ENCODE measurements at regions not wholly inside any gene's neighbourhood (a gene's known extent, or its start where the extent isn't known, plus 50 kb on each side); places are given as distances from the start of the nearest gene placed in this dataset.

DNA sequence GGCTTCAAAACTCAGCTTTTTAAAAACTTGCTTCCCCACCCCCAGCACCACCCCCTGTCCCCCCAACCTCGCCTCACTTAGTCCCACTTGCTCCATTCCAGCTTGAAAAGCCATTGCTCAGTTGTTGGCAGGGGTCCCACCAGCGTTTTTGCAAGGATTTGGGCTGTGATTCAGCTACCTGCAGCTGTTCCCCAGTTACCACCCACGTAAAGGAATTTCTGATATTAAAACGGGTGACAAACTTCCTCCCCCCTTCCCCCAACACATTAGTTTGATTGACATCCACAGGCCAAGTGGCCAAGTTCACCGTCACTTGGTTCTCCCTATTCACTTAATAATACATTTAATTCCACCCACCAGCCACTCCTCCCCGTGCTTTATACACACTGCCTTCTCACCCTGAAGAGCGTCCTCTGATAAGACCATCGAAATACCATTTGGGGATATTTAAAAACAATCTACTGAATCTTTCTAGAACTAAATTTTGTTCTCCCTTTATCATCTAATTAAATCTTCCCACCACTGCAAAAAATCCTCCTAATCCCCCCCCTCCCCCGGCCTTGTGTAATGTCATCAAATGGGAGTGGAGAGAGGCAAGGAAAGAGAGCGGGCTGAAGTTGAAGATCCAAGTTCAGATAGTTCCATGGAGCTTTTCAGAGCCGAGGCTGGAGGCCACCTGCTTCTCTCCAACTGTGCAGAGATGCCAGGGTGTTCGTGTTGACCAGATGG, 55.1 kb downstream of the SOX9 start:
- Histone ChIP-seq H3K27me3 (ENCODE audit: low read length) (no peaks in the 10 kb centered on the region), H3K9ac (ENCODE audit: low read length) (no peak overlapping the region), H3K79me2 (ENCODE audit: insufficient read depth, low read length) (no peaks in the 10 kb centered on the region), H3K4me2 (ENCODE audit: low read depth, low read length, poor library complexity, severe bottlenecking) (no peak overlapping the region), H3F3A (ENCODE audit: insufficient read depth) (no peaks in the 10 kb centered on the region), H3K27ac (ENCODE audit: low read depth, low read length) (no peak overlapping the region), H4K20me1 (ENCODE audit: low read depth, low read length) (no peaks in the 10 kb centered on the region), H3K9me3 (ENCODE audit: insufficient read depth, low read length) (no peaks in the 10 kb centered on the region), H3K4me3 (ENCODE audit: insufficient read depth, low read length, poor library complexity, severe bottlenecking) (no peak overlapping the region), H2AFZ (ENCODE audit: low read depth, low read length, severe bottlenecking) (no peak overlapping the region), H3K9me2 (replicated peaks; ENCODE audit: insufficient read depth, low read length) (no peaks in the 10 kb centered on the region), H3K36me3 (ENCODE audit: low read length) (no peaks in the 10 kb centered on the region)
- TF ChIP-seq EZH2phosphoT487 (conservative IDR thresholded peaks at IDR 0.05; ENCODE audit: low read length) (no peak), CTCF (IDR thresholded peaks at IDR 0.05; ENCODE audit: insufficient read depth, low read length, poor library complexity, severe bottlenecking) (no peak)

- Histone ChIP-seq H3K36me3 (ENCODE audit: low read length) (no peaks in the 10 kb centered on the region), H2AFZ (ENCODE audit: low read depth, low read length, severe bottlenecking) (no peak overlapping the region), H3K9me2 (replicated peaks; ENCODE audit: insufficient read depth, low read length) (no peaks in the 10 kb centered on the region), H3K4me3 (ENCODE audit: insufficient read depth, low read length, poor library complexity, severe bottlenecking) (no peak overlapping the region), H3K9ac (ENCODE audit: low read length) (no peak overlapping the region), H3K27me3 (ENCODE audit: low read length) (no peaks in the 10 kb centered on the region), H3F3A (ENCODE audit: insufficient read depth) (no peaks in the 10 kb centered on the region), H3K9me3 (ENCODE audit: insufficient read depth, low read length) (no peaks in the 10 kb centered on the region), H3K27ac (ENCODE audit: low read depth, low read length) (no peak overlapping the region), H4K20me1 (ENCODE audit: low read depth, low read length) (no peaks in the 10 kb centered on the region), H3K79me2 (ENCODE audit: insufficient read depth, low read length) (no peaks in the 10 kb centered on the region), H3K4me2 (ENCODE audit: low read depth, low read length, poor library complexity, severe bottlenecking) (no peak overlapping the region)
- TF ChIP-seq EZH2phosphoT487 (conservative IDR thresholded peaks at IDR 0.05; ENCODE audit: low read length) (no peak), CTCF (IDR thresholded peaks at IDR 0.05; ENCODE audit: insufficient read depth, low read length, poor library complexity, severe bottlenecking) (no peak)
Observed at GRCh38 chr17:72176516-72176851, 55.7 kb downstream of the SOX9 start.

DNA sequence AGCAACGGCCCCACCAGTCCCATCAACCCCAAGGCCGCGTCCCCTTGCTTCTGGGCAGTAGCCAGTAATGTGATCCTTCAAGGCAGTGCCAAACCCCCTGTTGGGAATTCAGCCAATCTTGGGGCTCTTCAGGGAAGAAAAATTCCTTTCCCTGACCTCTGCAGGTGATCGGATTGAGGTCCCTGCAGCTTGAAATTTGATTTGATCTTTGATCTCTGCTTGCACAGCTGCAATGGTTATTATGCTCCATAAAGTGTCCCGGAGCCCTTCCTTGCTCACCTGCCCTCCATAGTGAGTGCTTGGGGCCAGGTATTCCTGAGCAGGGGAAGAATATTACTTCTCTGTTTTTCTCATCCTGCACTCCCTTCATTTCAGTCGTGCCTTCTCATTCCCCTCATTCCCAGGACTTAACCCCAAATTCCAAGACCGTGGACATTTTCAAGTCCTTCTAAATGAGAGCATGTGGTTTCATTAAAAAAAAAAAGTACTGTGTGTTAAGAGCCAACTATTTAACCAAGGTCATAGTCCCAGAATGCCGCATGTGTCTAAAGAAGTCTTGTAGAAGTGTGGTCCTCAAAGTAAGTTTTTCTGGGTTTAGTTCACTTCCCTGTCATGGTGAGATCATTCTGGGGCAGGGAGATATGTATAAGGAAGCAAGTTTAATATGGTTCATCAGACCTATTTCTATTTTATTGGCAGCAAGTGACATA, 56.3 kb downstream of the SOX9 start:
- Histone ChIP-seq H4K20me1 (ENCODE audit: low read depth, low read length) (no peaks in the 10 kb centered on the region), H3K27ac (ENCODE audit: low read depth, low read length) (no peak overlapping the region), H3K79me2 (ENCODE audit: insufficient read depth, low read length) (no peaks in the 10 kb centered on the region), H3K9me3 (ENCODE audit: insufficient read depth, low read length) (no peaks in the 10 kb centered on the region), H3K9me2 (replicated peaks; ENCODE audit: insufficient read depth, low read length) (no peaks in the 10 kb centered on the region), H3K4me2 (ENCODE audit: low read depth, low read length, poor library complexity, severe bottlenecking) (no peak overlapping the region), H3K36me3 (ENCODE audit: low read length) (no peaks in the 10 kb centered on the region), H3K27me3 (ENCODE audit: low read length) (no peaks in the 10 kb centered on the region), H3F3A (ENCODE audit: insufficient read depth) (no peaks in the 10 kb centered on the region), H3K4me3 (ENCODE audit: insufficient read depth, low read length, poor library complexity, severe bottlenecking) (no peak overlapping the region), H3K9ac (ENCODE audit: low read length) (no peak overlapping the region), H2AFZ (ENCODE audit: low read depth, low read length, severe bottlenecking) (no peak overlapping the region)
- TF ChIP-seq CTCF (IDR thresholded peaks at IDR 0.05; ENCODE audit: insufficient read depth, low read length, poor library complexity, severe bottlenecking) = no peak
- TF ChIP-seq EZH2phosphoT487 (conservative IDR thresholded peaks at IDR 0.05; ENCODE audit: low read length) = no peak
